GM23338 (cell line): ENCODE measurements at regions not wholly inside any gene's neighbourhood (a gene's known extent, or its start where the extent isn't known, plus 50 kb on each side); places are given as distances from the start of the nearest gene placed in this dataset.
"Not testable (repeated sequence)": the region's sequence is repeated elsewhere in the genome, so short reads cannot be mapped to it uniquely, and the experiment has no call there.

Source experiments
- CREB1 ChIP-seq: fragments of 250-450 bp; sonication (Bioruptor Pico); IDR thresholded peaks from 2 replicates; pipeline ENCODE4 v1.5.0; 2020; ENCODE audit warnings: low read depth, mild to moderate bottlenecking, moderate library complexity
- EZH2 ChIP-seq: fragments of 200-600 bp; sonication (generic); IDR thresholded peaks from one replicate; pipeline ENCODE4 v1.8.0; 2017; ENCODE audit warnings: antibody characterized with exemption, mild to moderate bottlenecking, low read depth; ENCODE audit not compliant: unreplicated experiment
- EZH2phosphoT487 ChIP-seq: fragments of 200-600 bp; sonication (generic); IDR thresholded peaks from one replicate; pipeline ENCODE4 v1.8.1; 2018; ENCODE audit warnings: antibody characterized with exemption; ENCODE audit not compliant: unreplicated experiment
- POLR2AphosphoS5 ChIP-seq: IDR thresholded peaks from 2 replicates; pipeline ENCODE4 v1.6.1; 2016; ENCODE audit warnings: antibody characterized with exemption, low read depth
- REST ChIP-seq: IDR thresholded peaks from one replicate; pipeline ENCODE4 v1.6.1; 2018; ENCODE audit warnings: antibody characterized with exemption; ENCODE audit not compliant: unreplicated experiment
- ZNF114 ChIP-seq: fragments of 250-450 bp; sonication (Bioruptor Pico); IDR thresholded peaks from 2 replicates; pipeline ENCODE4 v1.5.0; 2020; ENCODE audit warnings: mild to moderate bottlenecking, moderate library complexity
- ZNF331 ChIP-seq: fragments of 250-450 bp; sonication (Bioruptor Pico); IDR thresholded peaks from 2 replicates; pipeline ENCODE4 v1.5.0; 2020; ENCODE audit warnings: low read depth, mild to moderate bottlenecking, moderate library complexity
- TF ChIP-seq, protein P1 (sequence below), 2 experiments: fragments of 200-600 bp in 1 of 2; sonication (generic) in 1 of 2; conservative IDR thresholded peaks; 2 replicates each; pipeline versions ENCODE4 v1.5.1 to v1.6.1; 2016 to 2017; ENCODE audit warnings: antibody characterized with exemption in 2 of 2, low read depth in 2 of 2, mild to moderate bottlenecking in 2 of 2, moderate library complexity in 1 of 2
- TF ChIP-seq, protein P2 (sequence below): IDR thresholded peaks from 2 replicates; pipeline ENCODE4 v1.6.1; 2016; ENCODE audit warnings: antibody characterized with exemption

DNA sequence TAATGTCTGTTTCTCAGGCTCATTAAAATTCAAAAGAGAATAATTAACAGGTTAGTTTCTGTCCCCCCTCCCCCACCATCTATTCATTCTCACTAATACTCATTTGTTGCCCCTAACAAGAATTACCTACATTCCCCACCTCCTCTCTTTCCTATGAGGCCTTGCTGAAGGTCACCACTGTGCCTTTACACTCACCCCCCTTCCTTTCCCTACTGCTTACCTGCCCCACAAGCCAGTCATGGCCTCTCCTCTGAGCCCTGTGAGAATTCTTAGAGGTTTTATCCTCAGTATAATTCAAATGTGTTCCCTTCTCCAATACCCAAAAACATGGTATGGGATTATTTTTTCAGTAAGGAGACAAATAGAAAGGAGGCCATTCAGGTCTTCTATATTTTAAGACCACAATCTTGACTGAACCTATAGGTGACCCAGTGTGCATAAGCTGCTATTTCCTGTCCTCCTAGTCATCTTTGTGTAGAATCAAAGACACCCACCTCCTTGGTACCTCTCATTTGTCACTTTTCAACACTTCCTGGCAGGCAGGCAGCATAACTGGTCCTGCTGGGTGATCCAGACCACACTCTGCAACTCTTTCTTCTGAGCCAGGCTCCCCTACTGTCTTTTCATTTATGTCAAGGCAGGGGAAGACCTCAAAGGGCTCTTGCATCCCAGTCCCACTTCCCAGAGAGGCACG lies 55.8 kb upstream of the PLGLB2 start:
- not testable (repeated sequence) for TF ChIP-seq POLR2AphosphoS5; EZH2; EZH2phosphoT487; CREB1 (CRISPR knock-in tag); REST; ZNF331 (CRISPR knock-in tag); ZNF114 (CRISPR knock-in tag)
- TF ChIP-seq, protein P1, sequence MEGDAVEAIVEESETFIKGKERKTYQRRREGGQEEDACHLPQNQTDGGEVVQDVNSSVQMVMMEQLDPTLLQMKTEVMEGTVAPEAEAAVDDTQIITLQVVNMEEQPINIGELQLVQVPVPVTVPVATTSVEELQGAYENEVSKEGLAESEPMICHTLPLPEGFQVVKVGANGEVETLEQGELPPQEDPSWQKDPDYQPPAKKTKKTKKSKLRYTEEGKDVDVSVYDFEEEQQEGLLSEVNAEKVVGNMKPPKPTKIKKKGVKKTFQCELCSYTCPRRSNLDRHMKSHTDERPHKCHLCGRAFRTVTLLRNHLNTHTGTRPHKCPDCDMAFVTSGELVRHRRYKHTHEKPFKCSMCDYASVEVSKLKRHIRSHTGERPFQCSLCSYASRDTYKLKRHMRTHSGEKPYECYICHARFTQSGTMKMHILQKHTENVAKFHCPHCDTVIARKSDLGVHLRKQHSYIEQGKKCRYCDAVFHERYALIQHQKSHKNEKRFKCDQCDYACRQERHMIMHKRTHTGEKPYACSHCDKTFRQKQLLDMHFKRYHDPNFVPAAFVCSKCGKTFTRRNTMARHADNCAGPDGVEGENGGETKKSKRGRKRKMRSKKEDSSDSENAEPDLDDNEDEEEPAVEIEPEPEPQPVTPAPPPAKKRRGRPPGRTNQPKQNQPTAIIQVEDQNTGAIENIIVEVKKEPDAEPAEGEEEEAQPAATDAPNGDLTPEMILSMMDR (conservative IDR thresholded peaks at IDR 0.05; ENCODE audit: low read depth in 2 of 2) = not testable (repeated sequence)
- TF ChIP-seq, protein P2, sequence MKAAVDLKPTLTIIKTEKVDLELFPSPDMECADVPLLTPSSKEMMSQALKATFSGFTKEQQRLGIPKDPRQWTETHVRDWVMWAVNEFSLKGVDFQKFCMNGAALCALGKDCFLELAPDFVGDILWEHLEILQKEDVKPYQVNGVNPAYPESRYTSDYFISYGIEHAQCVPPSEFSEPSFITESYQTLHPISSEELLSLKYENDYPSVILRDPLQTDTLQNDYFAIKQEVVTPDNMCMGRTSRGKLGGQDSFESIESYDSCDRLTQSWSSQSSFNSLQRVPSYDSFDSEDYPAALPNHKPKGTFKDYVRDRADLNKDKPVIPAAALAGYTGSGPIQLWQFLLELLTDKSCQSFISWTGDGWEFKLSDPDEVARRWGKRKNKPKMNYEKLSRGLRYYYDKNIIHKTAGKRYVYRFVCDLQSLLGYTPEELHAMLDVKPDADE = not testable (repeated sequence)
